Gastroesophageal sphincter (tissue), 4 donors: ENCODE measurements at regions not wholly inside any gene's neighbourhood (a gene's known extent, or its start where the extent isn't known, plus 50 kb on each side); places are given as distances from the start of the nearest gene placed in this dataset.
"Not testable (repeated sequence)": the region's sequence is repeated elsewhere in the genome, so short reads cannot be mapped to it uniquely, and the experiment has no call there.

Source experiments
- ATAC-seq: fragments of 150-250 bp; one replicate; pipeline ENCODE4 v1.9.1; 2016; ENCODE audit warnings: mild to moderate bottlenecking, moderate library complexity
- H3K27ac ChIP-seq, 4 donors: fragments of 200-600 bp; sonication (generic) in 3 of 4; 1 replicate in 3 of 4; 2 replicates in 1 of 4; pipeline ENCODE4 v1.5.1; 2016 to 2019
- H3K27me3 ChIP-seq: fragments of 200-600 bp; sonication (generic); one replicate; pipeline ENCODE4 v1.5.1; 2019
- H3K36me3 ChIP-seq, 2 donors: fragments of 200-600 bp; sonication (generic); one replicate each; pipeline ENCODE4 v1.5.1; 2019; ENCODE audit warnings: control low read depth in 1 of 2
- H3K4me1 ChIP-seq, 3 donors: fragments of 200-600 bp; sonication (generic); 1 replicate in 2 of 3; 2 replicates in 1 of 3; pipeline ENCODE4 v1.5.1; 2016 to 2019; ENCODE audit warnings: control low read depth in 2 of 3
- H3K4me3 ChIP-seq, 2 donors: fragments of 200-600 bp; sonication (generic); one replicate each; pipeline ENCODE4 v1.5.1; 2019; ENCODE audit warnings: mild to moderate bottlenecking in 1 of 2, moderate library complexity in 1 of 2
- H3K9me3 ChIP-seq, 3 donors: fragments of 200-600 bp; sonication (generic); one replicate each; pipeline ENCODE4 v1.5.1; 2017 to 2019; ENCODE audit warnings: control low read depth in 2 of 3
- EP300 ChIP-seq: sonication (generic); formaldehyde crosslinking; IDR thresholded peaks from one replicate; pipeline ENCODE4 v1.6.1; 2017; ENCODE audit warnings: antibody characterized with exemption, mild to moderate bottlenecking
- POLR2A ChIP-seq, 2 donors: fragments of 450-650 bp; IDR thresholded peaks; one replicate each; pipeline ENCODE4 v1.6.1; 2017; ENCODE audit warnings: antibody characterized with exemption in 2 of 2, mild to moderate bottlenecking in 2 of 2, moderate library complexity in 1 of 2
- POLR2AphosphoS5 ChIP-seq: sonication (generic); formaldehyde crosslinking; IDR thresholded peaks from one replicate; pipeline ENCODE4 v1.6.1; 2017; ENCODE audit warnings: antibody characterized with exemption
- WGBS, 2 donors: methylation state at CpG; one replicate each; pipeline ENCODE4 v1.1.5; 2018; ENCODE audit warnings: low coverage in 1 of 2; 5-methylcytosine and 5-hydroxymethylcytosine counted together
- TF ChIP-seq, protein P1 (sequence below), 4 experiments: fragments of 200-600 bp in 2 of 4; fragments of 450-650 bp in 2 of 4; sonication (generic) in 1 of 4; IDR thresholded peaks; one replicate each; pipeline ENCODE4 v1.5.1; 2017 to 2019; ENCODE audit warnings: antibody characterized with exemption in 4 of 4, mild to moderate bottlenecking in 2 of 4, moderate library complexity in 2 of 4

- Histone ChIP-seq H3K4me1 (no peaks in the 10 kb centered on the region), H3K27ac (no peak overlapping the region), H3K27me3 (no peaks in the 10 kb centered on the region), H3K4me3 (no peak overlapping the region), H3K36me3 (no peaks in the 10 kb centered on the region), H3K9me3 (peaks cover 0 to 17% (median 0%) of the 10 kb centered on the region in 3 donors)
- TF ChIP-seq POLR2A (IDR thresholded peaks at IDR 0.05): no peak
- TF ChIP-seq POLR2AphosphoS5: no peak
- TF ChIP-seq, protein P1, sequence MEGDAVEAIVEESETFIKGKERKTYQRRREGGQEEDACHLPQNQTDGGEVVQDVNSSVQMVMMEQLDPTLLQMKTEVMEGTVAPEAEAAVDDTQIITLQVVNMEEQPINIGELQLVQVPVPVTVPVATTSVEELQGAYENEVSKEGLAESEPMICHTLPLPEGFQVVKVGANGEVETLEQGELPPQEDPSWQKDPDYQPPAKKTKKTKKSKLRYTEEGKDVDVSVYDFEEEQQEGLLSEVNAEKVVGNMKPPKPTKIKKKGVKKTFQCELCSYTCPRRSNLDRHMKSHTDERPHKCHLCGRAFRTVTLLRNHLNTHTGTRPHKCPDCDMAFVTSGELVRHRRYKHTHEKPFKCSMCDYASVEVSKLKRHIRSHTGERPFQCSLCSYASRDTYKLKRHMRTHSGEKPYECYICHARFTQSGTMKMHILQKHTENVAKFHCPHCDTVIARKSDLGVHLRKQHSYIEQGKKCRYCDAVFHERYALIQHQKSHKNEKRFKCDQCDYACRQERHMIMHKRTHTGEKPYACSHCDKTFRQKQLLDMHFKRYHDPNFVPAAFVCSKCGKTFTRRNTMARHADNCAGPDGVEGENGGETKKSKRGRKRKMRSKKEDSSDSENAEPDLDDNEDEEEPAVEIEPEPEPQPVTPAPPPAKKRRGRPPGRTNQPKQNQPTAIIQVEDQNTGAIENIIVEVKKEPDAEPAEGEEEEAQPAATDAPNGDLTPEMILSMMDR (IDR thresholded peaks at IDR 0.05): no peak
- no CpG with 5 or more reads among the region's 1 CpG for WGBS, 2 donors
- no peak for ATAC-seq
Measured at GRCh38 chr13:54091884-54092283, 1063.3 kb downstream of the OLFM4 start.

- H3K36me3 ChIP-seq: no peaks in the 10 kb centered on the region
- no peaks in the 10 kb centered on the region for H3K4me1 ChIP-seq
- WGBS, 2 donors: no CpG with 5 or more reads among the region's 8 CpGs
- H3K9me3 ChIP-seq: peaks cover 0 to 17% (median 0%) of the 10 kb centered on the region in 3 donors
- H3K4me3 ChIP-seq: no peak overlapping the region
- TF ChIP-seq, protein P1 (IDR thresholded peaks at IDR 0.05): no peak
- no peak for TF ChIP-seq EP300
- no peak for TF ChIP-seq POLR2AphosphoS5
- TF ChIP-seq POLR2A (IDR thresholded peaks at IDR 0.05): no peak
- ATAC-seq: no peak
- no peaks in the 10 kb centered on the region for H3K27me3 ChIP-seq
- no peak overlapping the region for H3K27ac ChIP-seq
Measured at GRCh38 chr13:54092686-54093085, 1064.1 kb downstream of the OLFM4 start.

DNA sequence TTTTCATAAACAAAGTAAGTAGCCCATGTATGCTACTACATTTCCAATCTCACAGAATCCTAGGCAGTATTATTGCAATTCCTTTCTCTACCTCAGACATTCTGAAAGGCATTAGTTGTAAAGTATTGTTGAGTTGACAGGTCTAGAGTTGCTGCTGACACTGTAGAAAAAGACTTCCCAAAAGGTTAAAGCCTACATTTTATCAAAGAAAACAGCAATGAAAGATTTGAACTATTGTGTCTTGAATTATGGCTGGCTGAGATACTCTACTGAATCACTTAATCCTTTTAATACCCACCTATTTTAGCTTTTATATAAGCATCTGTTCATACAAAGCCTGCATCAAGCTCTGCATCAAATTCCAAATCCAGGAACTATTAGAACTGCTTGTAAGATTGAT is 1082.0 kb downstream of the OLFM4 start:
- TF ChIP-seq, protein P1 (IDR thresholded peaks at IDR 0.05): no peak
- TF ChIP-seq POLR2A (IDR thresholded peaks at IDR 0.05): no peak
- TF ChIP-seq POLR2AphosphoS5: no peak
- no peak for TF ChIP-seq EP300
- H3K27ac ChIP-seq: no peak overlapping the region
- H3K36me3 ChIP-seq: no peaks in the 10 kb centered on the region
- no peak for ATAC-seq
- H3K9me3 ChIP-seq: no peaks in the 10 kb centered on the region
- no peaks in the 10 kb centered on the region for H3K4me1 ChIP-seq
- no peaks in the 10 kb centered on the region for H3K27me3 ChIP-seq
- no peak overlapping the region for H3K4me3 ChIP-seq

- no peaks in the 10 kb centered on the region for H3K36me3 ChIP-seq
- no peak for ATAC-seq
- H3K27ac ChIP-seq: no peak overlapping the region
- TF ChIP-seq EP300: no peak
- TF ChIP-seq POLR2A (IDR thresholded peaks at IDR 0.05): no peak
- TF ChIP-seq, protein P1 (IDR thresholded peaks at IDR 0.05): no peak
- no peak for TF ChIP-seq POLR2AphosphoS5
- H3K9me3 ChIP-seq: no peaks in the 10 kb centered on the region
- no peaks in the 10 kb centered on the region for H3K4me1 ChIP-seq
- 71 to 75% methylated on average over 2 to 3 of the region's 3 CpGs for WGBS, 2 donors
- no peak overlapping the region for H3K4me3 ChIP-seq
- H3K27me3 ChIP-seq: no peaks in the 10 kb centered on the region
Measured at GRCh38 chr13:54124700-54125099, 1096.1 kb downstream of the OLFM4 start.

DNA sequence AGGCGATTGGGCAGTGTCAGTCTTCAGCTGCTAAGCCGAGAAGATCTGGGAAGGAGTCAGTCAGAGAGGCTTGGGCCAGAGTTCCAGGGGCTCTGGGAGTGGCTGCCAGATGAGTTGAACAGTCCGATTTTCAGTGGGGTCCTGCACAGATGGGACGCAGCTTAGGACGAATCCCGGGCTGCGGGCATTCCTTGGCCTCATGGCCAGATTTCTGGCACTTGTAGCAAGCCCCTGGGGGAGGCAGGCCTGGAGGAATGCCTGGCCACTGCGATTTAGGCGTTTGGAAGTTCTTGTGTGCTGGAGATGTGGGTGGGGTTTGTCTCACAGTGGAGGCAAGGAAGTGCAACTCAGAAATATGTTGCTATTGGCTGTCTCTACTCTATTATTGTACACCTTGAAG is 1102.3 kb downstream of the OLFM4 start:
- not testable (repeated sequence) for H3K4me3 ChIP-seq

DNA sequence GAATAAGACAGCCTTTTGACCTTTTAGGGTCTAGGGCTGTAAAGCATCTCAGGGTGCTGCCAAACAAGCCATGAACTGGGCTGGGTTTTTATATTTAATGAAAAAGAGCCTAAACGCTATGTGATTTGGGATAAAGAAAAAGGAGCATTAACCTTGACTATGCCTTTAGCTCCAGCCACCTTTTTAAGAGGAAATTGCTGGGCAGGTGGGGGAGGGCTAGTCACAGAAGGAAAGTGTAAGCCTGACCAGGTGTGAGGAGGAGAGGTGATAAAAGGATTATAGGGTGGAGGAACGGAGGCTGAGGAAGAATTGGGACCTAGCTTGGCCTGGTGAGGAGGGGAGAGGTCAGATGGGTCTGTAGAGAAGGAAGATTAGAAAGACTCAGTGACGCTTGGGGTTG is 1102.8 kb downstream of the OLFM4 start:
- WGBS, 2 donors: 62 to 64% methylated on average over 2 to 3 of the region's 3 CpGs
- H3K36me3 ChIP-seq, H3K4me3 ChIP-seq, H3K27me3 ChIP-seq, H3K9me3 ChIP-seq, ATAC-seq, H3K4me1 ChIP-seq, H3K27ac ChIP-seq: not testable (repeated sequence)

More for the DNA sequence above, 1102.3 kb downstream of the OLFM4 start:
- H3K9me3 ChIP-seq, H3K27me3 ChIP-seq, ATAC-seq, H3K4me1 ChIP-seq, H3K36me3 ChIP-seq, H3K27ac ChIP-seq: not testable (repeated sequence)
- WGBS, 2 donors: 56% methylated on average over 2 of the region's 9 CpGs; no CpG with 5 or more reads in 1 of the 2 donors

GRCh38 chr13:54132127-54132526 is 1103.5 kb downstream of the OLFM4 start:
- not testable (repeated sequence) for ATAC-seq, H3K4me1 ChIP-seq, H3K27me3 ChIP-seq, H3K27ac ChIP-seq, H3K36me3 ChIP-seq, H3K9me3 ChIP-seq, H3K4me3 ChIP-seq
- WGBS, 2 donors: 78 to 83% methylated on average over 11 of the region's 12 CpGs

GRCh38 chr13:54132720-54133119 is 1104.1 kb downstream of the OLFM4 start:
- WGBS, 2 donors: 78 to 88% methylated on average over 4 to 7 of the region's 9 CpGs
- not testable (repeated sequence) for H3K27me3 ChIP-seq, ATAC-seq, H3K27ac ChIP-seq, H3K4me1 ChIP-seq, H3K4me3 ChIP-seq, H3K9me3 ChIP-seq, H3K36me3 ChIP-seq
